ENCODE measurements at regions not wholly inside any gene's neighbourhood (a gene's known extent, or its start where the extent isn't known, plus 50 kb on each side); places are given as distances from the start of the nearest gene placed in this dataset.

DNA sequence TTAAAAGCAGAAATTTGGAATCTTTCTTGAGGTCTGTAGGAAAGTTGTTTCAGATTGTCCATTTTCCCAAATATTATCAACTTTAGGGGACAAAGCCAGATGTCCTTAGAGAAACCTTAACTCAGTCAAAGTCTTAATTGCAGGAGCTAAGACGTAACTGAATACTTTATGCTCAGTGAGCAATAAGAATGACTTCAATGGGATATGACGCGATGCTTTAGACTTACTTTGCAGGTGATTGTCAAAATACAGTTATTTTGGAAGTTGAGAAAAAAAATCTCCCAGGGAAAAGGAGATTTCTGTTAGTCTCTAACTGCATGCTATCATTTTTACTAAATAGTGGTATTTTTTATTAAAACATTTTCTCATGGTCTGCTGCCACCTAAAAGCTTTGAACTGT lies 750.9 kb upstream of the STXBP6 start:
- no peaks in the 10 kb centered on the region for H3K4me1 Mint-ChIP-seq
- no peaks in the 10 kb centered on the region for H3K36me3 Mint-ChIP-seq
- peaks cover 14% of the 10 kb centered on the region for H3K9me3 Mint-ChIP-seq (ENCODE audit: low read depth)
- H3K27me3 Mint-ChIP-seq, result no peaks in the 10 kb centered on the region
- no peak for ATAC-seq
- CTCF ChIA-PET, result no interaction called here
- DNase-seq, result no peak
- no peak overlapping the region for H3K27ac Mint-ChIP-seq
- no peak overlapping the region for H3K4me3 Mint-ChIP-seq

DNA sequence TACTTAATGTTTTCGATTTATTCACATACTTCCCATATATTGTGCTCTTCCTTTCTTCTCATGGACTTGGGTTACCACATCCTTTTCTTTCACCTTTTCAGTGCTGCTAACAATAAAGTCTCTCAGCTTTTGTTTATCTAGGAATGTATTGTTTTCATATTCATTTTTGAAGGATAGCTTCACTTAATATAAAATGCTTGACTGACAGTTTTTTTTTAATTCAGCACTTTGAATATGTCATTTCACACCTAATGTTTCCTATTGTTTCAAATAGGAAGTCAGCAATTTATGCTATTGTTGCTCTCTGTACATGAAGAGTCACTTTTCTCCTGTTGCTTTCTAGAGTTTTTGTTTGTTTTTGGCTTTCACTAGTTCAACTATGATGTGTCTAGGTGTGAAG lies 738.3 kb upstream of the STXBP6 start:
- CTCF ChIA-PET, result interaction anchor here (0.8 kb wide), 1 partner anchor 17 kb away, joined by 3 read pairs; no protein-coding TSS in a partner anchor
- peaks cover 13% of the 10 kb centered on the region for H3K9me3 Mint-ChIP-seq (ENCODE audit: low read depth)
- no peak for ATAC-seq

DNA sequence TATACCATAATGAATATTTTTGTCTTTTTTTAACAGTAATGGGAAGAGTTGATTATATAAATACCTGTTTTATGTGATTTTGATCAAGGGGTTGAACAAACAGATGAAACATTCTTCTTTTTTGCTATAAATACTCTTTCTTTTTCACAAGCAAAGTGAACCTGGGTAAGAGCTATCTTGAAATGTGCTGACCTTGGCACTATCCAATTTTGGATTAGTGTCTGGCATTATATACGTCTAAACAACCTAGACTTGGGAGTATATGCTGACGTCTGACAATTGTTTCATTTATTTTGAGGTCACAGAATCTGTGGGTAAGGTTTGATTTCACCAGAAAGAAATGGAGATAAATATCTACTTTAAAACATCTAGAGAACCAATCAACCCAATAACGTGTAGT lies 716.0 kb upstream of the STXBP6 start:
- H3K27me3 Mint-ChIP-seq, result no peaks in the 10 kb centered on the region
- no peak overlapping the region for H3K4me3 Mint-ChIP-seq
- CTCF ChIA-PET, result no interaction called here
- peaks cover 17% of the 10 kb centered on the region for H3K9me3 Mint-ChIP-seq (ENCODE audit: low read depth)
- H3K27ac Mint-ChIP-seq, result no peak overlapping the region
- no peaks in the 10 kb centered on the region for H3K4me1 Mint-ChIP-seq
- H3K36me3 Mint-ChIP-seq, result no peaks in the 10 kb centered on the region
- DNase-seq (no peak), ATAC-seq (no peak)

More for the DNA sequence above, 738.3 kb upstream of the STXBP6 start:
- no peak overlapping the region for H3K4me3 Mint-ChIP-seq
- H3K36me3 Mint-ChIP-seq, result no peaks in the 10 kb centered on the region
- no peak overlapping the region for H3K27ac Mint-ChIP-seq
- H3K27me3 Mint-ChIP-seq, result no peaks in the 10 kb centered on the region
- no peak for DNase-seq
- H3K4me1 Mint-ChIP-seq, result no peaks in the 10 kb centered on the region

DNA sequence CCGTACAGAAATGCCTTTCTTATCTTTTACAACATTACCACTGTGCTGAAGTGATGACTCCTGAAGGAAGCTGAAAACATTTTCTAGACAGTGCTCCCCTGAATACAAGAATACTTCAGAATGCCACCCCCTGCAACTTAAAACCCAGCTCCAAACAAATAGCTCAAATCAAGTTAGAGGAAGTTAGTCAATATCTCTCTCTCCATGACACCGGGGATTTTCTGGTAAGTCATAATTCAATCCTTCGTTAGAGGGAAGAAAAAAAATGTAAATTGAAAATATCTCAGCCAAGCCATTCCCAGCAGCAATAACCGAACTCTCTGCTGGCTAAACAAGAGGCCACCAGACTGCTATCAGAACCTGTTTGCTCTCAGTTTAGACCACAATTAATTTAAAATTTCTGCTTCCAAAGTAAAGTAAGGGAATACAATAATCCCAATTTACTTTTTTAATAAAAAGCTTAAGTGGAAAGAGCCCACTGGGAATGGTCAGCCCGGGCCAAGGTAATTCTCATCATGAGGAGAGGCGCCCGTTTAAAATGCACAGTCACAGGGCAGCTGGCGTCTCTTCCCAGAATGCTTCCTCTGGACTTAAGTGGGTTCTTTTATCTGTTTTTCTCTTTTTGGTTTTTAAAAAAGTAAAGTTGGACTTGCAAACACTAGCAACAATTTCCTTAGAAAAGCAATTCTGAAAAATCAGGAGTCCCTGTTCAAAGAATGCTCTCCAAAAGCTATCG lies 710.1 kb upstream of the STXBP6 start:
- no peaks in the 10 kb centered on the region for H3K27me3 Mint-ChIP-seq
- peaks cover 15% of the 10 kb centered on the region for H3K9me3 Mint-ChIP-seq (ENCODE audit: low read depth)
- no peak overlapping the region for H3K4me3 Mint-ChIP-seq
- ATAC-seq (no peak), DNase-seq (no peak)
- CTCF ChIA-PET, result no interaction called here
- H3K36me3 Mint-ChIP-seq, result no peaks in the 10 kb centered on the region
- H3K4me1 Mint-ChIP-seq, result no peaks in the 10 kb centered on the region
- H3K27ac Mint-ChIP-seq, result no peak overlapping the region

DNA sequence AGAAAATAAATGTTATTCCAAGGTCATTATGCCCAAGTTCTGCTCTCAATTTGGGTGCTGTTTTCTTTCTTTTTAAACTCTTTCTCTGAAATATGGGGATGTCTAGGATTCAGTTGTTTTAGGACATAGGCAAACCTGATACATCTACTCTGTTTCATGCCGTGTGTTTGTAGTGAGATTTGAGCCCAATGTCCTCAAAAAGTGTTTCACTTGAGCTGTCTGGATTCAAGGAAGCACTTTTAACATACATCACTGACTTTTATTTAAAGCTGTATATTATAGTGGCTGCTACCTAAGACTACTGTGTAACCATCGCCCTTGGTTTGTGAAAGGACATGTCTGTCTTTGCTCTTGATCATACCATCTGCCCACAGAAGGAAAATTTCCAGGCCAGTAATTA lies 709.3 kb upstream of the STXBP6 start:
- no peaks in the 10 kb centered on the region for H3K27me3 Mint-ChIP-seq
- H3K4me3 Mint-ChIP-seq, result no peak overlapping the region
- peaks cover 16% of the 10 kb centered on the region for H3K9me3 Mint-ChIP-seq (ENCODE audit: low read depth)
- no peaks in the 10 kb centered on the region for H3K36me3 Mint-ChIP-seq
- CTCF ChIA-PET, result no interaction called here
- ATAC-seq (no peak), DNase-seq (no peak)
- H3K27ac Mint-ChIP-seq, result no peak overlapping the region
- H3K4me1 Mint-ChIP-seq, result no peaks in the 10 kb centered on the region

DNA sequence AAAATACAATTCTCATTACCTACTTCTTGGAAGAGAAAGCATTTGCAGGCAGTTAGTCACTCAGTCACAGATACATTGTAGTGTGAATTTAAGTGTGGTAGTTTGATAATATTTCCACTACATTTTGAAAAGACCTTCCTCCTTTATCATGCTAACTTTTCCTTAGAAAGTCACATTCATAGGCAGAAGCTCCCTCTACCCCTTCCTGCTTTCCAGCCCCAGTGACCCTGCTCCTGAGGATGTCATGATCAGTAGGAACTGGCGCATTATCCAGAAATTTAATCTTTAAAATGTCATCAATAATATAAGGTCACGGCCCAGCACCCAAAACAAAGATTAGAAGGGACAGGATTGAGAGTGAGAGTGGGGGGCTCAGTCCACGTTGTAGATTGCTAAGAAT lies 707.4 kb upstream of the STXBP6 start:
- Mint-ChIP-seq H3K4me1 (no peaks in the 10 kb centered on the region), H3K36me3 (no peaks in the 10 kb centered on the region), H3K27ac (no peak overlapping the region), H3K4me3 (no peak overlapping the region), H3K9me3 (ENCODE audit: low read depth) (peaks cover 16% of the 10 kb centered on the region), H3K27me3 (no peaks in the 10 kb centered on the region)
- CTCF ChIA-PET, result no interaction called here
- ATAC-seq, result no peak
- DNase-seq, result no peak

DNA sequence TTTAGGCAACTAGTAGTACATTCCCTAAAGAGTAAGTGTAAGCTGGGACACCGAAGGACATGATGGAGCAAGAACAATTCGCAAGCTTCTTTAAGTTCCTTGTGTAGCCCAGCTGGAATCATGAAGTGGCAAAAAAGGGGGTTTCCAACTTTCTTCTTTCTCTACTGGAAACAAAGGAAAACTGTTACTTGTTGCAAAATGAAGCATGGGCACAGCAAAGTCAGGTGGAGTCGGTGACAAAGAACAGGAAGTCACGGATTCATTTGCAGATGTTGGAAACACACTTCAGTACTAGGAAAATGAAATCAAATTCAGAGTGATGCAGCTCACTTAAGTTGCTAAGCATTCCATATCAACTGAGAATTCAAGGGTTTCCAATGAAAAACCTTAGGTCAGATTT lies 706.9 kb upstream of the STXBP6 start:
- no peak for ATAC-seq
- Mint-ChIP-seq H3K4me3 (no peak overlapping the region), H3K27ac (no peak overlapping the region), H3K36me3 (no peaks in the 10 kb centered on the region), H3K27me3 (no peaks in the 10 kb centered on the region), H3K4me1 (no peaks in the 10 kb centered on the region), H3K9me3 (ENCODE audit: low read depth) (peaks cover 16% of the 10 kb centered on the region)
- CTCF ChIA-PET, result no interaction called here
- DNase-seq, result no peak

DNA sequence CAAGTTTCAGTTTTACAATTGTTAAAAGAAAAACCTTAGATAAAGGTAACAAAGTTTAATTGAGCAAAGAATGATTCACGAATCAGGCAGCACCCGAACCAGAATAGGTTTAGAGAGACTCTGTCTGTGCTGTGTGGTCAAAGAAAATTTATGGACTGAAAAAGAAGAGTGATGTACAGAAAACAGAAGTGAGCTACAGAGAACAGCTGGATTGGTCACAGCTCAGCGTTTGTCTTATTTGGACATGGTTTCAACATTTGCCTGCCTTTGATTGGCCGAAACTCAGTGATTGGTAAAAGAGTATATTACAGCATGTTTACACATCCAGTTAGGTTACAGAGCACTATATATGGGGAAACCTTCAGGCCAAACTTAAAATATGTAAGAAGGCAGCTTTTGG lies 703.2 kb upstream of the STXBP6 start:
- Mint-ChIP-seq H3K9me3 (ENCODE audit: low read depth) (peaks cover 6% of the 10 kb centered on the region), H3K4me1 (no peaks in the 10 kb centered on the region), H3K36me3 (no peaks in the 10 kb centered on the region), H3K27ac (no peak overlapping the region), H3K27me3 (no peaks in the 10 kb centered on the region), H3K4me3 (no peak overlapping the region)
- no peak for ATAC-seq
- CTCF ChIA-PET, result no interaction called here
- DNase-seq, result no peak

DNA sequence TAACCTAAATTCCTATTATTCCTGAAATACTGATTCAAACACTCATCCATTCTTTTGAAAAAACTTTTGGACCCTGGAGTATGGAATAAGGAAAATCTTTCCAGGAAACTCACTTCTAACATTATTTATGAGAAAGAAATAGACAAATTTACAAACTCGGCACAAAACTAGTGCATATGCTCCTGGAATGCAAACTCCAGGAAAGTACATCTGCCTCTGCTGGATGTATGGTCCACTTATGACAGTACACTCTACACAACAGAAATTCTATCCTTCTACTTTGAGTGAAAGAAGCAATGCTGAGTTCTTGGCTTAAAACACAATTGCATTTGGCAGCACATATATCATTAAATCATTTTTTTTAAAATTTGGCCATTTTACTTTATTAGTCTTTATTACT lies 700.5 kb upstream of the STXBP6 start:
- Mint-ChIP-seq H3K4me1 (no peaks in the 10 kb centered on the region), H3K27ac (no peak overlapping the region), H3K9me3 (ENCODE audit: low read depth) (peaks cover 12% of the 10 kb centered on the region), H3K27me3 (no peaks in the 10 kb centered on the region), H3K36me3 (no peaks in the 10 kb centered on the region), H3K4me3 (no peak overlapping the region)
- DNase-seq (no peak), ATAC-seq (no peak)
- CTCF ChIA-PET, result no interaction called here

Measured in activated CD8-positive, alpha-beta memory T cell treated with anti-CD3 and anti-CD28 coated beads, Interleukin-2, amount 10 ng/mL, durations not matched to agents 7 days and 5 days (primary cell).